ENCODE measurements at regions not wholly inside any gene's neighbourhood (a gene's known extent, or its start where the extent isn't known, plus 50 kb on each side); places are given as distances from the start of the nearest gene placed in this dataset.

DNA sequence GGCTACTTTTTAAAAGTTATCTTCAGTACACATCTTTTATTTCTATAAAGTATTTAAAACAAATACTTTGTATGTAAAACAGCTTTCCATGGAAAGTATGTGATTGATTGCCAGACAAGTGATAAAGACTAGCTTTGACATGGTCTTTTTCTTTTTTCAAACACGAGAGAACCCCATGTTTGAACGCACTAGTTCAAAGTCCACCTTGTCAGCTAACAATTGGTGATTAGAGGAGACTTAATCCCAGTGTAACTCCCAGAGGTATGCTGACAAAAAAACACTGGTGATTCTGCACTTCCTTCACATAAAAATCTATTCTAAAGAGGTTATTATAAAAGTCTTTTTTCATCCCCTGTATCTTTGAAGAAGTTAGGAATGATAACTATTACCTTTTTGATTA lies 438.1 kb downstream of the GJA1 start:
- no peak overlapping the region for H3K4me3 ChIP-seq (ENCODE audit: low read length)
- H2AFZ ChIP-seq (ENCODE audit: low read depth, low read length) = no peak overlapping the region
- H3K9me2 ChIP-seq (ENCODE audit: insufficient read depth, low read length) = no peaks in the 10 kb centered on the region
- no peak overlapping the region for H3K4me2 ChIP-seq (ENCODE audit: low read length)
- TF ChIP-seq MXI1 (conservative IDR thresholded peaks at IDR 0.05; ENCODE audit: poor library complexity, severe bottlenecking) (no peak), TAF1 (IDR thresholded peaks at IDR 0.05; ENCODE audit: low read depth) (no peak), EP300 (conservative IDR thresholded peaks at IDR 0.05; ENCODE audit: poor library complexity, severe bottlenecking) (no peak), EZH2 (IDR thresholded peaks at IDR 0.05; ENCODE audit: borderline replicate concordance, insufficient read depth, low read length, poor library complexity, severe bottlenecking) (no peak)
- TF ChIP-seq, protein P1, sequence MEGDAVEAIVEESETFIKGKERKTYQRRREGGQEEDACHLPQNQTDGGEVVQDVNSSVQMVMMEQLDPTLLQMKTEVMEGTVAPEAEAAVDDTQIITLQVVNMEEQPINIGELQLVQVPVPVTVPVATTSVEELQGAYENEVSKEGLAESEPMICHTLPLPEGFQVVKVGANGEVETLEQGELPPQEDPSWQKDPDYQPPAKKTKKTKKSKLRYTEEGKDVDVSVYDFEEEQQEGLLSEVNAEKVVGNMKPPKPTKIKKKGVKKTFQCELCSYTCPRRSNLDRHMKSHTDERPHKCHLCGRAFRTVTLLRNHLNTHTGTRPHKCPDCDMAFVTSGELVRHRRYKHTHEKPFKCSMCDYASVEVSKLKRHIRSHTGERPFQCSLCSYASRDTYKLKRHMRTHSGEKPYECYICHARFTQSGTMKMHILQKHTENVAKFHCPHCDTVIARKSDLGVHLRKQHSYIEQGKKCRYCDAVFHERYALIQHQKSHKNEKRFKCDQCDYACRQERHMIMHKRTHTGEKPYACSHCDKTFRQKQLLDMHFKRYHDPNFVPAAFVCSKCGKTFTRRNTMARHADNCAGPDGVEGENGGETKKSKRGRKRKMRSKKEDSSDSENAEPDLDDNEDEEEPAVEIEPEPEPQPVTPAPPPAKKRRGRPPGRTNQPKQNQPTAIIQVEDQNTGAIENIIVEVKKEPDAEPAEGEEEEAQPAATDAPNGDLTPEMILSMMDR (IDR thresholded peaks at IDR 0.05; ENCODE audit: poor library complexity, severe bottlenecking) = no peak
- H3K27me3 ChIP-seq (ENCODE audit: insufficient read depth, low read depth, low read length) = no peaks in the 10 kb centered on the region
- no peaks in the 10 kb centered on the region for H3K36me3 ChIP-seq (ENCODE audit: insufficient read depth, low read length)
- H3F3A ChIP-seq (ENCODE audit: insufficient read depth, low read length, poor library complexity, severe bottlenecking) = no peaks in the 10 kb centered on the region
- H3K9me3 ChIP-seq (ENCODE audit: low read length) = no peaks in the 10 kb centered on the region
- no peak overlapping the region for H3K9ac ChIP-seq (ENCODE audit: low read length)
- no peak overlapping the region for H3K27ac ChIP-seq (ENCODE audit: low read length)
- no peaks in the 10 kb centered on the region for H4K20me1 ChIP-seq (ENCODE audit: insufficient read depth)
- no peaks in the 10 kb centered on the region for H3K79me2 ChIP-seq (replicated peaks; ENCODE audit: insufficient read depth, low read length)

DNA sequence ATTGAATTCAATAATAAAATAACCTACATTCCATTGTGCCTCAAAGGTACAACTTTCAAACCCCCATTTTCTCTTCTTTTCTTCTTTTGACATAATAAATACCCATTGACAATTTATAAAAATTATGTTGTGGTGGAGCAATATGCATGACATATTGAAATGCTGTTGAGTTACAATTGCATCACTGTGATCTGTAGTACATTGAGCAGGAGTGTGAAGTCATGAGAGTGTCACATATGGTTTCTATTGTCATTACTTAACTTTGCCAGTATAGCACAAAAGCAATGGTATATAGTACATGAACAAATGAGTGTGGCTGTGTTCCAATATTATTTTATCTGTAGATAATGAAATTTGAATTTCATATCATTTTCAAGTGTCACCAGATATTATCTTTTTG lies 441.3 kb downstream of the GJA1 start:
- Histone ChIP-seq H3K27me3 (ENCODE audit: insufficient read depth, low read depth, low read length) (no peaks in the 10 kb centered on the region), H3K27ac (ENCODE audit: low read length) (no peak overlapping the region), H3K9me3 (ENCODE audit: low read length) (no peaks in the 10 kb centered on the region), H3K4me3 (ENCODE audit: low read length) (no peak overlapping the region), H3K9me2 (ENCODE audit: insufficient read depth, low read length) (no peaks in the 10 kb centered on the region), H2AFZ (ENCODE audit: low read depth, low read length) (no peak overlapping the region), H4K20me1 (ENCODE audit: insufficient read depth) (no peaks in the 10 kb centered on the region), H3K9ac (ENCODE audit: low read length) (no peak overlapping the region), H3K79me2 (replicated peaks; ENCODE audit: insufficient read depth, low read length) (no peaks in the 10 kb centered on the region), H3F3A (ENCODE audit: insufficient read depth, low read length, poor library complexity, severe bottlenecking) (no peaks in the 10 kb centered on the region), H3K36me3 (ENCODE audit: insufficient read depth, low read length) (no peaks in the 10 kb centered on the region), H3K4me2 (ENCODE audit: low read length) (no peak overlapping the region)
- no peak for TF ChIP-seq POLR2AphosphoS5 (IDR thresholded peaks at IDR 0.05)

DNA sequence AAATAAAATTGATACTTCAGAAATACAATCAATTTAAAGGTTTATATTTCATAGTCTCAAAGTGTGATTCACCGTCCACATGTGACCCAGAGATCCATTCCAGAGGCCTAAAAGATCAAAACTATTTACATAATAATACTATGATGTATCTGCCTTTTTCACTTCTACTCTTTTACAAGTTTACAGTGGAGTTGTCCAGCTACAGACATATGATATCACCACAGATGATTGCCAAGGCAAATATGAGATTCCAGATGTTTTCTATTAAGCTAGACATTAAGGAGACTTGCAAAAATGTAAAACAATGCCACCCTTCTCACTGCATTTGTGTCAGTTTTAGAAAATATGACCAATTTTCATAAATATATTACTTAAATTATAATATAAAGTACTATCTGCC lies 443.7 kb downstream of the GJA1 start:
- H3K27ac ChIP-seq (ENCODE audit: low read length) = no peak overlapping the region
- H3K4me2 ChIP-seq (ENCODE audit: low read length) = no peak overlapping the region
- H3K9me2 ChIP-seq (ENCODE audit: insufficient read depth, low read length) = no peaks in the 10 kb centered on the region
- no peak overlapping the region for H2AFZ ChIP-seq (ENCODE audit: low read depth, low read length)
- H3K9ac ChIP-seq (ENCODE audit: low read length) = no peak overlapping the region
- no peaks in the 10 kb centered on the region for H3K9me3 ChIP-seq (ENCODE audit: low read length)
- no peaks in the 10 kb centered on the region for H3F3A ChIP-seq (ENCODE audit: insufficient read depth, low read length, poor library complexity, severe bottlenecking)
- no peak overlapping the region for H3K4me3 ChIP-seq (ENCODE audit: low read length)
- no peaks in the 10 kb centered on the region for H3K27me3 ChIP-seq (ENCODE audit: insufficient read depth, low read depth, low read length)
- no peaks in the 10 kb centered on the region for H4K20me1 ChIP-seq (ENCODE audit: insufficient read depth)
- TF ChIP-seq SMC3 (conservative IDR thresholded peaks at IDR 0.05; ENCODE audit: poor library complexity) = no peak
- no peak for TF ChIP-seq EZH2 (IDR thresholded peaks at IDR 0.05; ENCODE audit: borderline replicate concordance, insufficient read depth, low read length, poor library complexity, severe bottlenecking)
- TF ChIP-seq, protein P2, sequence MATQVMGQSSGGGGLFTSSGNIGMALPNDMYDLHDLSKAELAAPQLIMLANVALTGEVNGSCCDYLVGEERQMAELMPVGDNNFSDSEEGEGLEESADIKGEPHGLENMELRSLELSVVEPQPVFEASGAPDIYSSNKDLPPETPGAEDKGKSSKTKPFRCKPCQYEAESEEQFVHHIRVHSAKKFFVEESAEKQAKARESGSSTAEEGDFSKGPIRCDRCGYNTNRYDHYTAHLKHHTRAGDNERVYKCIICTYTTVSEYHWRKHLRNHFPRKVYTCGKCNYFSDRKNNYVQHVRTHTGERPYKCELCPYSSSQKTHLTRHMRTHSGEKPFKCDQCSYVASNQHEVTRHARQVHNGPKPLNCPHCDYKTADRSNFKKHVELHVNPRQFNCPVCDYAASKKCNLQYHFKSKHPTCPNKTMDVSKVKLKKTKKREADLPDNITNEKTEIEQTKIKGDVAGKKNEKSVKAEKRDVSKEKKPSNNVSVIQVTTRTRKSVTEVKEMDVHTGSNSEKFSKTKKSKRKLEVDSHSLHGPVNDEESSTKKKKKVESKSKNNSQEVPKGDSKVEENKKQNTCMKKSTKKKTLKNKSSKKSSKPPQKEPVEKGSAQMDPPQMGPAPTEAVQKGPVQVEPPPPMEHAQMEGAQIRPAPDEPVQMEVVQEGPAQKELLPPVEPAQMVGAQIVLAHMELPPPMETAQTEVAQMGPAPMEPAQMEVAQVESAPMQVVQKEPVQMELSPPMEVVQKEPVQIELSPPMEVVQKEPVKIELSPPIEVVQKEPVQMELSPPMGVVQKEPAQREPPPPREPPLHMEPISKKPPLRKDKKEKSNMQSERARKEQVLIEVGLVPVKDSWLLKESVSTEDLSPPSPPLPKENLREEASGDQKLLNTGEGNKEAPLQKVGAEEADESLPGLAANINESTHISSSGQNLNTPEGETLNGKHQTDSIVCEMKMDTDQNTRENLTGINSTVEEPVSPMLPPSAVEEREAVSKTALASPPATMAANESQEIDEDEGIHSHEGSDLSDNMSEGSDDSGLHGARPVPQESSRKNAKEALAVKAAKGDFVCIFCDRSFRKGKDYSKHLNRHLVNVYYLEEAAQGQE (IDR thresholded peaks at IDR 0.05; ENCODE audit: borderline replicate concordance) = no peak
- no peak for TF ChIP-seq POLR2AphosphoS5 (IDR thresholded peaks at IDR 0.05)
- TF ChIP-seq RAD21 (conservative IDR thresholded peaks at IDR 0.05) = no peak
- no peak for TF ChIP-seq EP300 (conservative IDR thresholded peaks at IDR 0.05; ENCODE audit: poor library complexity, severe bottlenecking)
- no peak for TF ChIP-seq MXI1 (conservative IDR thresholded peaks at IDR 0.05; ENCODE audit: poor library complexity, severe bottlenecking)
- TF ChIP-seq TAF1 (IDR thresholded peaks at IDR 0.05; ENCODE audit: low read depth) = no peak
- TF ChIP-seq, protein P1 (IDR thresholded peaks at IDR 0.05; ENCODE audit: poor library complexity, severe bottlenecking) = no peak
- H3K36me3 ChIP-seq (ENCODE audit: insufficient read depth, low read length) = no peaks in the 10 kb centered on the region
- H3K79me2 ChIP-seq (replicated peaks; ENCODE audit: insufficient read depth, low read length) = no peaks in the 10 kb centered on the region
